OCI-LY3 (cell line): ENCODE measurements at regions not wholly inside any gene's neighbourhood (a gene's known extent, or its start where the extent isn't known, plus 50 kb on each side); places are given as distances from the start of the nearest gene placed in this dataset.
"Not testable (repeated sequence)": the region's sequence is repeated elsewhere in the genome, so short reads cannot be mapped to it uniquely, and the experiment has no call there.

Source experiments
- H2AFZ ChIP-seq: fragments of 200-600, 300-600 bp; shearing (Covaris generic); 2 replicates; pipeline ENCODE4 v1.6.0; 2014; ENCODE audit warnings: antibody characterized with exemption, low read depth, low read length
- H3K27ac ChIP-seq: fragments of 200-600, 300-600 bp; sonication (generic); 2 replicates; pipeline ENCODE4 v1.5.1; 2014; ENCODE audit warnings: mild to moderate bottlenecking, low read length, moderate library complexity, mixed read lengths
- H3K27me3 ChIP-seq: fragments of 200-600, 300-600 bp; sonication (generic); 2 replicates; pipeline ENCODE4 v1.6.1; 2014; ENCODE audit warnings: low read depth, low read length, mixed read lengths
- H3K36me3 ChIP-seq: fragments of 200-600, 300-600 bp; sonication (generic); replicated peaks from 2 replicates; pipeline ENCODE3; 2014; ENCODE audit warnings: low read depth, low read length, mixed read lengths
- H3K4me1 ChIP-seq: fragments of 300-600, 200-600 bp; sonication (generic); 2 replicates; pipeline ENCODE4 v1.6.1; 2014; ENCODE audit warnings: low read length, mixed read lengths
- H3K4me2 ChIP-seq: fragments of 200-600, 300-600 bp; sonication (generic); 2 replicates; pipeline ENCODE4 v1.6.1; 2014; ENCODE audit warnings: low read length, mixed read lengths
- H3K4me3 ChIP-seq: fragments of 300-600, 200-600 bp; sonication (generic); 2 replicates; pipeline ENCODE4 v1.5.1; 2014; ENCODE audit warnings: antibody characterized with exemption, mild to moderate bottlenecking, low read length, moderate library complexity
- H3K79me2 ChIP-seq: fragments of 300-600, 200-600 bp; shearing (Covaris generic); 2 replicates; pipeline ENCODE4 v1.6.1; 2014; ENCODE audit warnings: mild to moderate bottlenecking, low read length, mixed read lengths
- H3K9ac ChIP-seq: fragments of 300-600, 200-600 bp; shearing (Covaris generic); 2 replicates; pipeline ENCODE4 v1.6.0; 2014; ENCODE audit warnings: mild to moderate bottlenecking, low read length, moderate library complexity
- H3K9me3 ChIP-seq: fragments of 200-600, 300-600 bp; shearing (Covaris generic); 2 replicates; pipeline ENCODE4 v1.6.1; 2014; ENCODE audit warnings: low read length, mixed read lengths; ENCODE audit not compliant: insufficient read depth
- H4K20me1 ChIP-seq: fragments of 200-600, 300-600 bp; sonication (generic); 2 replicates; pipeline ENCODE4 v1.6.1; 2016; ENCODE audit warnings: low read length, mixed read lengths; ENCODE audit not compliant: insufficient read depth
- CTCF ChIP-seq: fragments of 200-600, 300-600 bp; sonication (generic); IDR thresholded peaks from 2 replicates; pipeline ENCODE4 v1.5.1; 2014; ENCODE audit warnings: antibody characterized with exemption, low read length, low read depth
- EZH2phosphoT487 ChIP-seq: fragments of 200-600 bp; shearing (Covaris generic); IDR thresholded peaks from 2 replicates; pipeline ENCODE4 v1.6.1; 2018; ENCODE audit warnings: antibody characterized with exemption, mixed run types, low read depth

DNA sequence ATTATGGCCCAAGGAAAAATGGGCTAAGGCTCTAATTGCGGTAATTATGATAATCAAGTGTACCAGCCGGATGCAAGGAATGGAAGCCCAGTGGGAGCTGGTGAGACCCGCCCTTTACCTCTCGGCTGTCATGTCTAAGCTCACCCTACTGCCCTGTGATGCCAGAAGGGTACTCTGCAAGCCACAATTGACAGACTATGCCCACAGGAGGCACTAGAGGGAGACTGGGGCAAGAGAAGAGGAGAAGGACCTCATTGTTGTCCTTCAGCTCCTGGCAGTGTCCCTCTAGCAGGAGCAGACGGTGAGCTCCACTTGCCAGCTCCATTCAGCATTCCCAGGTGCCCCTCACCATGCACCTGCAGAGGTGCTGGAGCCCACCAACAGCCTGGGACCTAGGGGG lies 141.8 kb downstream of the SMIM20 start:
- no peaks in the 10 kb centered on the region for H3K79me2 ChIP-seq
- H3K27ac ChIP-seq: no peak overlapping the region
- H4K20me1 ChIP-seq: no peaks in the 10 kb centered on the region
- no peaks in the 10 kb centered on the region for H3K36me3 ChIP-seq
- H3K9ac ChIP-seq: no peak overlapping the region
- H3K27me3 ChIP-seq: peaks cover 13% of the 10 kb centered on the region
- peaks cover 24% of the 10 kb centered on the region for H3K4me1 ChIP-seq
- no peak overlapping the region for H3K4me3 ChIP-seq
- H2AFZ ChIP-seq: no peak overlapping the region
- TF ChIP-seq CTCF (peak; percentile 47), EZH2phosphoT487 (no peak)
- H3K4me2 ChIP-seq: no peak overlapping the region
- no peaks in the 10 kb centered on the region for H3K9me3 ChIP-seq

- no peaks in the 10 kb centered on the region for H3K79me2 ChIP-seq
- H3K4me2 ChIP-seq: no peak overlapping the region
- H3K9ac ChIP-seq: no peak overlapping the region
- H3K4me3 ChIP-seq: no peak overlapping the region
- no peak overlapping the region for H3K27ac ChIP-seq
- H3K4me1 ChIP-seq: peaks cover 19% of the 10 kb centered on the region
- H3K27me3 ChIP-seq: peaks cover 7% of the 10 kb centered on the region
- H2AFZ ChIP-seq: no peak overlapping the region
- TF ChIP-seq CTCF (no peak), EZH2phosphoT487 (no peak)
- no peaks in the 10 kb centered on the region for H3K36me3 ChIP-seq
- no peaks in the 10 kb centered on the region for H3K9me3 ChIP-seq
- H4K20me1 ChIP-seq: no peaks in the 10 kb centered on the region
Observed at GRCh38 chr4:26056406-26056805, 142.4 kb downstream of the SMIM20 start.

DNA sequence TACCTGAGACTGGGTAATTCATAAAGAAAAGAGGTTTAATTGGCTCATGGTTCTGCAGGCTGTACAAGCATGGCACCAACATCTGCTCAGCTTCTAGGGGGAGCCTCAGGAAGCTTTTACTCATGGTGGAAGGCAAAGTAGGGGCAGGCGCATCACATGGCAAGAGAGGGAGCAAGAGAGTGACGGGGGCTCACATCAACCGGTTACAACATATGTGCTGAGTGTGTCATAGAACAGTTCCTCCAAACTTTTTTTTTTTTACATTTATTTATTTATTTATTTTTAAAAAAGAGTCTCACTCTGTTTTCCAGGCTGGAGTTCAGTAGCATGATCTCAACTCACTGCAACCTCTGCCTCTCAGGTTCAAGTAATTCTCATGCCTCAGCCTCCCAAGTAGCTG lies 143.8 kb downstream of the SMIM20 start:
- H3K9ac ChIP-seq, H2AFZ ChIP-seq, H3K36me3 ChIP-seq, H3K27me3 ChIP-seq, H3K27ac ChIP-seq, H3K4me2 ChIP-seq, H3K9me3 ChIP-seq, H4K20me1 ChIP-seq, H3K4me3 ChIP-seq, H3K79me2 ChIP-seq: not testable (repeated sequence)
- peaks cover 22% of the 10 kb centered on the region for H3K4me1 ChIP-seq

- TF ChIP-seq EZH2phosphoT487 (no peak), CTCF (no peak)
- peaks cover 18% of the 10 kb centered on the region for H3K4me1 ChIP-seq
- H2AFZ ChIP-seq: peak overlapping the region; percentile 36; the same call in 1 of the 2 replicates
- H3K9me3 ChIP-seq: no peaks in the 10 kb centered on the region
- H3K4me3 ChIP-seq: no peak overlapping the region
- no peaks in the 10 kb centered on the region for H3K79me2 ChIP-seq
- no peaks in the 10 kb centered on the region for H3K36me3 ChIP-seq
- no peak overlapping the region for H3K27ac ChIP-seq
- no peaks in the 10 kb centered on the region for H4K20me1 ChIP-seq
- 0 out of 2 replicates have a peak, but pooled peaks cover 3% of the 10 kb centered on the region for H3K27me3 ChIP-seq
- peak overlapping the region; percentile 3; the same call in 1 of the 2 replicates for H3K9ac ChIP-seq
- peak overlapping the region; percentile 55 for H3K4me2 ChIP-seq
Observed at GRCh38 chr4:26058537-26058936, 144.5 kb downstream of the SMIM20 start.
